ENCODE measurements at regions not wholly inside any gene's neighbourhood (a gene's known extent, or its start where the extent isn't known, plus 50 kb on each side); places are given as distances from the start of the nearest gene placed in this dataset.
"Not testable (repeated sequence)": the region's sequence is repeated elsewhere in the genome, so short reads cannot be mapped to it uniquely, and the experiment has no call there.

- no peak for ATAC-seq (ENCODE audit: low FRiP score)
Observed at GRCh38 chr14:39500253-39500652, 68.0 kb upstream of the FBXO33 start.

GRCh38 chr14:39499514-39499913, 67.3 kb upstream of the FBXO33 start:
- no peak for TF ChIP-seq CTCF (IDR thresholded peaks at IDR 0.05)
- ATAC-seq (ENCODE audit: low FRiP score) (no peak), DNase-seq (ENCODE audit: low spot score) (no peak)

More at GRCh38 chr14:39500253-39500652, 68.0 kb upstream of the FBXO33 start:
- DNase-seq (ENCODE audit: low spot score) = no peak
- no peak for TF ChIP-seq CTCF (IDR thresholded peaks at IDR 0.05)

- DNase-seq (ENCODE audit: low spot score); ATAC-seq (ENCODE audit: low FRiP score): not testable (repeated sequence)
Observed at GRCh38 chr14:39497677-39498076, 65.4 kb upstream of the FBXO33 start.

- DNase-seq (ENCODE audit: low spot score) (no peak), ATAC-seq (ENCODE audit: low FRiP score) (peak; percentile 93)
- TF ChIP-seq CTCF (IDR thresholded peaks at IDR 0.05) = no peak
Observed at GRCh38 chr14:39492267-39492666, 60.0 kb upstream of the FBXO33 start.

- ATAC-seq (ENCODE audit: low FRiP score) (no peak), DNase-seq (ENCODE audit: low spot score) (no peak)
- no peak for TF ChIP-seq CTCF (IDR thresholded peaks at IDR 0.05)
Observed at GRCh38 chr14:39491134-39491571, 58.9 kb upstream of the FBXO33 start.

- ATAC-seq (ENCODE audit: low FRiP score) = no peak
- TF ChIP-seq CTCF (IDR thresholded peaks at IDR 0.05) = no peak
- no peak for DNase-seq (ENCODE audit: low spot score)
Observed at GRCh38 chr14:39488600-39488999, 56.4 kb upstream of the FBXO33 start.

- no peak for TF ChIP-seq CTCF (IDR thresholded peaks at IDR 0.05)
- DNase-seq (ENCODE audit: low spot score) (no peak), ATAC-seq (ENCODE audit: low FRiP score) (no peak)
Observed at GRCh38 chr14:39483682-39484081, 51.4 kb upstream of the FBXO33 start.
